ENCODE measurements at regions not wholly inside any gene's neighbourhood (a gene's known extent, or its start where the extent isn't known, plus 50 kb on each side); places are given as distances from the start of the nearest gene placed in this dataset.

DNA sequence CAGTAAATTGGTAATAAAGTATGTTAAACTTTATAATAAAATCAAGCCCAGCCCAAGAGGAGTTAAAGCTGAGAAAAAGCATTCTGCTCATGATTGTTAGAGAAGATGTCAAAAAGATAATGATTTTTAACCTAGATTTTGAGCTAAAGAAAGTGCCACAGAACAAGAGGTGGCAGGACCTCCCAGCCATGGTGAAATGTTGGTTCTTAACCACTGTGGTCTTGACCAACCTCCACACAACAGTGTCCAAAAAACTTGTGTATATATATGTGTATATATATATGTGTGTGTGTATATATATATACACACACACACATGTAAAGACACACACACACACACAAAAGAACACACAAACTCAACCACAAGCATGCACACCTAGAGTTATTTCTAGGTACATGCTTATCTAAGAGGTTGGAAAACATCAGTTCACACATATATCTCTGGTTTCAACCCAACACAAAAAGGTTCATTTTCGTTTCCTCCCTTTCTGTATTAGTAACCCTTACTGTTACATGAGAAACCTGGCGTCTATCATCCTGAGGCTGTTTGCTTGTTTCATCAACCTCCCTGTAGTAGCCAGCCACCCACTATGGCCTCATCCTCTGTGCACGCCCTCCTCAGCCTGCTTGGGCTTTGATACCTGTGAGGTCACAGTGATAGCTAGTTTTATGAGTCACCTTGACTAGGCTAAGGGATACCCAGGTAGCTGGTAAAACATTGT lies 631.8 kb upstream of the ID2 start (continued):
- TF ChIP-seq, protein P1, sequence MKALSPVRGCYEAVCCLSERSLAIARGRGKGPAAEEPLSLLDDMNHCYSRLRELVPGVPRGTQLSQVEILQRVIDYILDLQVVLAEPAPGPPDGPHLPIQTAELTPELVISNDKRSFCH (CRISPR knock-in tag; IDR thresholded peaks at IDR 0.05) = no peak
- TF ChIP-seq, protein P1 (tag; IDR thresholded peaks at IDR 0.05) = no peak
- TF ChIP-seq, protein P2, sequence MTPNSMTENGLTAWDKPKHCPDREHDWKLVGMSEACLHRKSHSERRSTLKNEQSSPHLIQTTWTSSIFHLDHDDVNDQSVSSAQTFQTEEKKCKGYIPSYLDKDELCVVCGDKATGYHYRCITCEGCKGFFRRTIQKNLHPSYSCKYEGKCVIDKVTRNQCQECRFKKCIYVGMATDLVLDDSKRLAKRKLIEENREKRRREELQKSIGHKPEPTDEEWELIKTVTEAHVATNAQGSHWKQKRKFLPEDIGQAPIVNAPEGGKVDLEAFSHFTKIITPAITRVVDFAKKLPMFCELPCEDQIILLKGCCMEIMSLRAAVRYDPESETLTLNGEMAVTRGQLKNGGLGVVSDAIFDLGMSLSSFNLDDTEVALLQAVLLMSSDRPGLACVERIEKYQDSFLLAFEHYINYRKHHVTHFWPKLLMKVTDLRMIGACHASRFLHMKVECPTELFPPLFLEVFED (CRISPR knock-in tag; conservative IDR thresholded peaks at IDR 0.05) = no peak
- TF ChIP-seq ETV5 (CRISPR knock-in tag; IDR thresholded peaks at IDR 0.05; ENCODE audit: low read depth) = no peak

DNA sequence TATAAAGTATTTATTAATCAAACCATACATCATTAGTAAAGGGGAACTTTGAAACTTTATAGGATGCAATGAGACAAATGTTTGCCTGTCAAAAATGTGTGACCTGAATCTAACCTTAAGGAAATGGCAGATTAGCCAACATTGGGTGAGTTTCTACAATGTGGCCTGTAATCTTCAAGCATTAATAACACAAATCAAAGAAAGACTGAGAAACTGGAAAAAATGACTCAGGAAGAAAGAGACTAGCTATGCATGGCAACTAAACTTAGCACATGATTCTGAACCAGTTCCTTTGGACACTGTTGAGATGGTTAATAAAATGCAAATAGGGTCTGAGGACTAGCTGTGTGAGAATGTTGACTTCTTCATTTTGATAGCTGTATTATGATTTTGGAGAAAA lies 628.6 kb upstream of the ID2 start:
- Histone ChIP-seq H3K9me3 (replicated peaks; ENCODE audit: control insufficient read depth, insufficient read depth, low read depth, low read length) (no peaks in the 10 kb centered on the region), H3K27me3 (ENCODE audit: control insufficient read depth in 2 of 2, insufficient read depth in 2 of 2, low read length in 2 of 2) (no peaks in the 10 kb centered on the region; a peak in 1 of 5 replicates), H3K36me3 (ENCODE audit: control insufficient read depth, insufficient read depth, low read length) (no peaks in the 10 kb centered on the region), H3K4me3 (no peak overlapping the region), H3K9me1 (ENCODE audit: control insufficient read depth, insufficient read depth, low read length) (no peaks in the 10 kb centered on the region), H3K27ac (ENCODE audit: extremely low read depth, low read depth, low read length) (no peak overlapping the region), H3K79me2 (ENCODE audit: control insufficient read depth, insufficient read depth, low read length) (no peaks in the 10 kb centered on the region), H3K9ac (ENCODE audit: insufficient read depth in 1 of 2, low read depth in 2 of 2, low read length in 2 of 2) (no peak overlapping the region), H3K4me1 (replicated peaks in 1 of 2; ENCODE audit: control insufficient read depth in 2 of 2, insufficient read depth in 2 of 2, low read length in 2 of 2) (no peaks in the 10 kb centered on the region), H4K20me1 (replicated peaks; ENCODE audit: control insufficient read depth, insufficient read depth, low read length) (no peaks in the 10 kb centered on the region), H2AFZ (ENCODE audit: low read depth, low read length) (no peak overlapping the region), H3K4me2 (ENCODE audit: insufficient read depth, low read length) (no peak overlapping the region)
- ATAC-seq = no peak
- POLR2A ChIA-PET = no interaction called here
- TF ChIP-seq CHD4 (IDR thresholded peaks at IDR 0.05; ENCODE audit: insufficient read depth, insufficient replicate concordance, low read depth, low read length, poor library complexity, severe bottlenecking) = no peak
- TF ChIP-seq ZNF507 (tag; conservative IDR thresholded peaks at IDR 0.05) = no peak
- FAIRE-seq = peak; percentile 15
- in situ Hi-C loops (cut with MboI) = no loop called here
- no TSS peak for BruUV-seq (replicated peaks)
- intact Hi-C loops (cut with micrococcal nuclease) = no loop called here
- DNase-seq (ENCODE audit: extremely low read depth in 1 of 4, low spot score in 3 of 4) = no peak
- CTCF ChIA-PET (ENCODE audit: low intra/inter-chr PET ratio) = no interaction called here

Measured in K562 (cell line).